ENCODE measurements at regions not wholly inside any gene's neighbourhood (a gene's known extent, or its start where the extent isn't known, plus 50 kb on each side); places are given as distances from the start of the nearest gene placed in this dataset.

GRCh38 chr6:149259753-149260152 lies 57.8 kb upstream of the TAB2 start:
- Histone ChIP-seq H3K4me3 (replicated peaks in 1 of 3) (no peak overlapping the region), H3K27ac (no peak overlapping the region), H3K4me1 (no peaks in the 10 kb centered on the region), H3K36me3 (no peaks in the 10 kb centered on the region), H3K27me3 (no peaks in the 10 kb centered on the region), H3K9me3 (no peaks in the 10 kb centered on the region)
- no peak for DNase-seq
- intact Hi-C loops (cut with DNase I): no loop called here
- WGBS, 2 donors: 87 to 91% methylated on average over 2 of the region's 2 CpGs
- no peak for TF ChIP-seq CTCF (IDR thresholded peaks at IDR 0.05)
- no peak for TF ChIP-seq POLR2A (IDR thresholded peaks at IDR 0.05)

GRCh38 chr6:149260214-149260874 lies 57.2 kb upstream of the TAB2 start:
- Histone ChIP-seq H3K27ac (no peak overlapping the region), H3K36me3 (no peaks in the 10 kb centered on the region), H3K27me3 (no peaks in the 10 kb centered on the region), H3K4me3 (replicated peaks in 1 of 3) (no peak overlapping the region), H3K9me3 (no peaks in the 10 kb centered on the region), H3K4me1 (no peaks in the 10 kb centered on the region)
- 95 to 96% methylated on average over 20 of the region's 20 CpGs for WGBS, 2 donors
- DNase-seq: no peak
- TF ChIP-seq POLR2A (IDR thresholded peaks at IDR 0.05) (no peak), CTCF (IDR thresholded peaks at IDR 0.05) (no peak)
- intact Hi-C loops (cut with DNase I): no loop called here

- Histone ChIP-seq H3K36me3 (no peaks in the 10 kb centered on the region), H3K4me3 (replicated peaks in 1 of 3) (no peak overlapping the region), H3K4me1 (no peaks in the 10 kb centered on the region), H3K27me3 (no peaks in the 10 kb centered on the region), H3K27ac (no peak overlapping the region), H3K9me3 (no peaks in the 10 kb centered on the region)
- intact Hi-C loops (cut with DNase I): no loop called here
- TF ChIP-seq CTCF (IDR thresholded peaks at IDR 0.05) (no peak), POLR2A (IDR thresholded peaks at IDR 0.05) (no peak)
- 77 to 83% methylated on average over 4 of the region's 4 CpGs for WGBS, 2 donors
- DNase-seq: no peak
Observed at GRCh38 chr6:149261364-149262040, 56.0 kb upstream of the TAB2 start.

- no peaks in the 10 kb centered on the region for H3K27me3 ChIP-seq
- 91 to 95% methylated on average over 2 of the region's 2 CpGs for WGBS, 2 donors
- H3K36me3 ChIP-seq: no peaks in the 10 kb centered on the region
- H3K4me1 ChIP-seq: no peaks in the 10 kb centered on the region
- H3K9me3 ChIP-seq: no peaks in the 10 kb centered on the region
- DNase-seq: no peak
- TF ChIP-seq CTCF (IDR thresholded peaks at IDR 0.05) (no peak), POLR2A (IDR thresholded peaks at IDR 0.05) (no peak)
- H3K4me3 ChIP-seq (replicated peaks in 1 of 3): no peak overlapping the region
- intact Hi-C loops (cut with DNase I): no loop called here
- H3K27ac ChIP-seq: no peak overlapping the region
Observed at GRCh38 chr6:149263321-149263720, 54.2 kb upstream of the TAB2 start.

GRCh38 chr6:149264629-149265028 lies 52.9 kb upstream of the TAB2 start:
- 59 to 72% methylated on average over 5 of the region's 5 CpGs for WGBS, 2 donors
- no peaks in the 10 kb centered on the region for H3K36me3 ChIP-seq
- H3K4me1 ChIP-seq: no peaks in the 10 kb centered on the region
- no peaks in the 10 kb centered on the region for H3K27me3 ChIP-seq
- TF ChIP-seq CTCF (IDR thresholded peaks at IDR 0.05) (no peak), POLR2A (IDR thresholded peaks at IDR 0.05) (no peak)
- intact Hi-C loops (cut with DNase I): no loop called here
- H3K4me3 ChIP-seq (replicated peaks in 1 of 3): no peak overlapping the region
- H3K9me3 ChIP-seq: no peaks in the 10 kb centered on the region
- no peak overlapping the region for H3K27ac ChIP-seq
- no peak for DNase-seq

Data from thyroid gland (tissue), 4 donors.